Retinal pigment epithelial cell (primary cell): ENCODE measurements at regions not wholly inside any gene's neighbourhood (a gene's known extent, or its start where the extent isn't known, plus 50 kb on each side); places are given as distances from the start of the nearest gene placed in this dataset.

ENCODE experiments used
- DNase-seq: peaks from one replicate; pipeline ENCODE4 v3.0.0-alpha.2; 2010; ENCODE audit warnings: low read depth
- H3K4me3 ChIP-seq: 2 replicates; pipeline ENCODE4 v1.5.1; 2011; ENCODE audit warnings: mild to moderate bottlenecking, low read length, control low read depth, moderate library complexity
- CTCF ChIP-seq: conservative IDR thresholded peaks from 2 replicates; pipeline ENCODE4 v1.5.1; 2011; ENCODE audit warnings: low read depth, low read length, control low read depth, inconsistent platforms

- TF ChIP-seq CTCF = no peak
- H3K4me3 ChIP-seq = no peak overlapping the region
- no peak for DNase-seq
Observed at GRCh38 chr5:145056800-145057199, 778.3 kb downstream of the PRELID2 start.

- no peak overlapping the region for H3K4me3 ChIP-seq
- no peak for DNase-seq
- TF ChIP-seq CTCF = no peak
Observed at GRCh38 chr5:145050181-145050580, 785.0 kb downstream of the PRELID2 start.

- no peak for DNase-seq
- TF ChIP-seq CTCF = no peak
- no peak overlapping the region for H3K4me3 ChIP-seq
Observed at GRCh38 chr5:145044970-145045369, 790.2 kb downstream of the PRELID2 start.

- TF ChIP-seq CTCF = no peak
- no peak for DNase-seq
- no peak overlapping the region for H3K4me3 ChIP-seq
Observed at GRCh38 chr5:145028626-145029025, 806.5 kb downstream of the PRELID2 start.

GRCh38 chr5:145027286-145027685 is 807.9 kb downstream of the PRELID2 start:
- no peak overlapping the region for H3K4me3 ChIP-seq
- TF ChIP-seq CTCF = no peak
- DNase-seq = no peak

- H3K4me3 ChIP-seq = no peak overlapping the region
- no peak for DNase-seq
- TF ChIP-seq CTCF = no peak
Observed at GRCh38 chr5:145025775-145026174, 809.4 kb downstream of the PRELID2 start.

GRCh38 chr5:145015146-145015545 is 820.0 kb downstream of the PRELID2 start:
- no peak for TF ChIP-seq CTCF
- DNase-seq = no peak
- H3K4me3 ChIP-seq = no peak overlapping the region
